ENCODE measurements at regions not wholly inside any gene's neighbourhood (a gene's known extent, or its start where the extent isn't known, plus 50 kb on each side); places are given as distances from the start of the nearest gene placed in this dataset.

GRCh38 chr2:107132746-107133145 is 246.8 kb upstream of the ST6GAL2 start:
- TF ChIP-seq POLR2A (IDR thresholded peaks at IDR 0.05) (no peak), CTCF (IDR thresholded peaks at IDR 0.05 in 4 of 5, conservative IDR thresholded peaks at IDR 0.05 in 1 of 5) (no peak)

Data from gastrocnemius medialis (tissue), 4 donors.